CMK (cell line): ENCODE measurements at regions not wholly inside any gene's neighbourhood (a gene's known extent, or its start where the extent isn't known, plus 50 kb on each side); places are given as distances from the start of the nearest gene placed in this dataset.

ENCODE experiments used
- DNase-seq: peaks from one replicate; pipeline ENCODE4 v3.0.0-alpha.2; 2010; ENCODE audit warnings: low read depth

DNA sequence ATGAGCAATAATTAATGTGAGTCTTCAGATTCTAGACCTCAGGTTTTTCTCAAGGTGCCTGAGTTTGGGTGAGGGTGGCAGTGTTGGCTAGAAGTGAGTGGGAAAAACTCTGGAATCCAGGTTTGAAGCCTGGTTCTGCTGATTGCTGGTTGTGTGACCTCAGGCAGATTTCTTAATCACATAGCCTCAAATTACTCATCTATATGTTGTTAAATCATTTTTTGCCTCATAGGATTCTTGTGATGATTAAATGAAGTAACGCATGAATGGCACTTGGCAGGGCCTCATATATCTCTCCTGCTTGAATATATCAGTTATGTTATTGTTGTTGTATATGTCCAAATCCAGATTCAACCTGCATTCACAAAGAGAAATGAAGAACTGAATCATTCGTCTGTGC is 60.5 kb downstream of the NR2F2 start:
- DNase-seq = no peak

DNA sequence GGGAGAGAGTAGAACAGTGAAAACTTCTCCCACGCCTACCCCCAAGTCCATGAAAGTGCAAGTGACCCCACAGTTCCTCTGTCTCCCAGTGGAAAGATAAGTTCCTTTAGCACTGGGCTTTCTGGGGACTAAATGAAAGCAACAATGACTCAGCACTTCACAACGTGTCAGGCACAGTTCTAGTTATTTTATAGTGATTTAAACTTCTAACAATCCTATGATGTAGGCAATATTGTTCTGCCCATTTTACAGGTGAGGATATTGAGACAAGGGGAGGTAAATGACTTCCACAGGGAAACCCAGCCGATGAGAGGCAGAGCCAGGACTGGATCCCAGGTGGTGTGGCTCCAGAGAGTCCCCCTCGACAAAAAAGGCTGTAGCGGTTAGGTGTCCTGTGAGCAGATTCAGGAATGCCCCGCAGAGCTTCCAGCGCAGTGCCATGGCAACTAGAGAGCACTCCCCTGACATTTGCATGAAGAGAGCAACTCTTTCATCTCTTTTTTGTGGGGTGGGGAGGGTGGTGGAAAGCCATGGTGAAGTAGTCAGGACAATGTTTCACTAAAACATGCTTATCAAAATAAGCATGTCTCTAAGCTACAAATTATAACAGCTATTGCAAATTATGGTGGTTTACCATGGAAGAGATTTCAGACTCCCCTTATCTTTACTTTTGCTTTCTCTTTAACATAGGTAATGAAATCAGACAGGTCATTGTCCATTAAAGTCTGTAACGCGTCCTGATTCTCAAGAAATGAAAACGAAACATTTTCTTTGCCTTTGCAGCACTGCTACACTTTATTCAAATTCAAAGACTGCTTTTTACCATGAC is 62.1 kb downstream of the NR2F2 start:
- no peak for DNase-seq

- no peak for DNase-seq
These were observed 62.7 kb downstream of the NR2F2 start for GRCh38 chr15:96393209-96393513.

GRCh38 chr15:96395687-96396086 is 65.2 kb downstream of the NR2F2 start:
- no peak for DNase-seq

DNA sequence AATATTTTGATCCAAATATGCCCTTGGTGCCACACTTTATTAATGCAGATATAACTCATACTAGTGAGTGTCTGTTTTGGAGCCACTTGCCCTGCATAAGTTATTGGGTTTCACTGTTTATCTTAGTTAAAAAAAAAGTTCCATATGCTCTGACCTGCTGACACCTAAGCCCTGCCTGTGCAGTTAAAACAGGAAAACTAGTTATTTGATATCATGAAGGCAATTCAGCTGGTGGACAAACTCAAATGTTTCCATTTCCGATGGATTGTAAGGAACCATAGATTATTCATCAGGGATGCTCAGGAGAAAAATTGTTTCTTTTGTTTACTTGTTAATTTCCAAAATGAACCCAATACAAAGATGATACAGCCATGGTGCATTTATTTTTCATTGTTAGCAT is 68.3 kb downstream of the NR2F2 start:
- no peak for DNase-seq

- DNase-seq = no peak
These were observed 71.9 kb downstream of the NR2F2 start for GRCh38 chr15:96402403-96402802.

GRCh38 chr15:96403071-96403470 is 72.6 kb downstream of the NR2F2 start:
- no peak for DNase-seq

GRCh38 chr15:96403932-96404331 is 73.4 kb downstream of the NR2F2 start:
- no peak for DNase-seq

GRCh38 chr15:96404560-96404959 is 74.1 kb downstream of the NR2F2 start:
- no peak for DNase-seq

DNA sequence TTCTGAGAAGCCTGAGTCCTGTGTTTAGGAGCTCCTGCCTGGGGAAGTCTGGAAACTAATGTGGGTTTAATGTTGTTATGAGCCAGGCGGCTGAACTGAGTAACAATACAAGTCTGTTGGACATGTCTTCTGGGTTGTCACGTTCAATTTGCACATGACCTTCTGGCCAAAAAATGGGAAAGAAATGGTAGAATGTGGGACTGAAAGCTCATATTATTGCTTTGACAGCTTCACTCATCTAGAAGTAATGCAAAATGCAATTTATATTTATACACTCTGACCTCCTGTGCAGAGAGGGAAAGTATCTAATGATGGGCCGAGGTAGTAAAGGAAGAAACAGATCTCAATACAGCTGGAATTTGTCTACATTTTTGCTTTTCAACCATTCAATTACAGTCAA is 75.8 kb downstream of the NR2F2 start:
- no peak for DNase-seq

DNA sequence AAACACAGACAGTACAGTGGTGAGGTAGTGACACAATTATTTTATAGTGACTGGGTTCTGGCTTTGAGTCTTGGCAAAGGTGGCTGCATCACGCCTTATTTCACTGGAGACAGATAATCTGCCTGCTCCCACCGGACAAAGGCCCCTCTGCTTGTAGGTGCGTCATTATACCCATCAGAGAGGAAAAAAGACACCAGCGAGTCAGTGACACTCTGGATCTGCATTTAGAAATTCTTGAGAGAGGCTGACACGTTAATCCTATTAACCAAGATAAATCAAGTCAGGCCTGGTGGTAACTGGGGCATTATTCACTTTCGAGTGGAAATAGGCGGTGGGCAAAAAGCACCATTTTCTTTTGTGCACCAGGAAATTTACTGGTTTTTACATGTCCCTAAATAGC is 76.2 kb downstream of the NR2F2 start:
- DNase-seq = no peak

- DNase-seq = no peak
These were observed 77.0 kb downstream of the NR2F2 start for GRCh38 chr15:96407482-96407881.

DNA sequence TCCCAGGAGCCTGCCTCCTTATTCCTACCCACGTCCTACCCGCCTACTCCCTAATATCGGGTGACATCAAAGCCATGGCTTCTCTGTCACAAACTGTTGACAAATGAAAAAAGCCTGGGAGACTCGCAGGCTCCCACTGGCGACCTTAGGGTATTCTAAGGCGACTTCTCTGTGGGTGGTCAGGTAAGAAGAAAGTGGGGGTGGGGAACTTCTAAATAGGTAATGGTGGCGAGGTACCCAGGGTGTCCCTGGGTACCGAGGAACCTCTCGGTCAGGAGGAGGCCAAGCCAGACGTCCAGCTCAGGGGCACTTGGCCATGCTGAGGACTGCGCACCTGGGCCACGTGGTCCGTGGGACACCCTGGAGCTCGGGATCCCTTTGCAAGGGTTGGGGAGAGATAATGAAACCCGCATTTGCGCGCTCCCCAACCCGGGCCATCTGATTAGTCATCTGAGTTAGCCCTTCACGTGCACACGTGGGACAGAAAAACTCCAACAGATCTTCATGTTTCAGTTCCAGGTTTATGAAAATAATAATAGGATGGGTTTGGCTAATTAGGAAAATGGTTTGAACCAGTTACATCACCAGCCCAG is 78.2 kb downstream of the NR2F2 start:
- DNase-seq = no peak

DNA sequence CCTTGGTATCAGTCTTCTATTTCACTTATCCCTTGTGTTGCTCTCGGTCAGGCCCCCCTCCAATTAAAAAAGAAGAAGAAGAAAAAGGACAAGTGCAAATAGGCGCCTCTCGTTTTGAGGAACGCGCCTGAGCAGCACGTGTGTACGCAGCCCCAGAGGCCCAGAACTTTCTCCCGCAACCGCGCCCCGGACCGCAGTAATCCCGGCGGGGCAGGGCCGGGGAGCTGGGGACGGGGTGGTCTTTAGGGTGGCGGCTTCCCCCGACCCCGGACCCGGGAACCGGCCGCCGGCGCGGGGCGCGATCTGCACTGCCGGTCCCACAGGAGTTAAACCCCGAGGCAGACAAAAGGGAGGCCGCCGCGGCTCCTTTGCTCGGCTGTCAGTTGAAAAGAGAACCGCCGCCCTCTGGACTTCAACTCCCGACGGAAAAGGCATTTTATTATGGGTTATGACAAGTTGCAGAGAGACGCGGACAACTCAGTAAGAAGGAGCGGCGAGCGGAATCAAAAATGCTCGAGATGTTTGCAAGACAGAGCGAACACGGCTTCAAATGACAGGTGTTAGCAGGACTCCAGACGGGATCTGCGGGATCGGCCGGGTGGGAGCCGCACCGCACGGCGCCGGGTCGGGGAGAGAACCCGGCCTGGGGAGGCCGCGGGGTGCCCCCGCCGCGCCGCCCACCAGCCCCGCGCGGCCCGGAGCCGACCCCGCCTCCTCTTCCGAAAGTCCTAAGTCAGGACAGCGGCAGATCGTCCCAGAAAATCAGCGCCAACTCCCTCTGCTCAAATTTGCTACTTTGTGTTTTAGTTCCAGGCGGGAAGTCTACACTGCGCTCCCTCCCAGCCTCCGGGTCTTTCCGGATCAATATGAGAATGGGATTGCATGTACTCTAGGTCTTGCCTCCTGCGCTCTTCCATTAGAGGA is 79.0 kb downstream of the NR2F2 start:
- no peak for DNase-seq

DNA sequence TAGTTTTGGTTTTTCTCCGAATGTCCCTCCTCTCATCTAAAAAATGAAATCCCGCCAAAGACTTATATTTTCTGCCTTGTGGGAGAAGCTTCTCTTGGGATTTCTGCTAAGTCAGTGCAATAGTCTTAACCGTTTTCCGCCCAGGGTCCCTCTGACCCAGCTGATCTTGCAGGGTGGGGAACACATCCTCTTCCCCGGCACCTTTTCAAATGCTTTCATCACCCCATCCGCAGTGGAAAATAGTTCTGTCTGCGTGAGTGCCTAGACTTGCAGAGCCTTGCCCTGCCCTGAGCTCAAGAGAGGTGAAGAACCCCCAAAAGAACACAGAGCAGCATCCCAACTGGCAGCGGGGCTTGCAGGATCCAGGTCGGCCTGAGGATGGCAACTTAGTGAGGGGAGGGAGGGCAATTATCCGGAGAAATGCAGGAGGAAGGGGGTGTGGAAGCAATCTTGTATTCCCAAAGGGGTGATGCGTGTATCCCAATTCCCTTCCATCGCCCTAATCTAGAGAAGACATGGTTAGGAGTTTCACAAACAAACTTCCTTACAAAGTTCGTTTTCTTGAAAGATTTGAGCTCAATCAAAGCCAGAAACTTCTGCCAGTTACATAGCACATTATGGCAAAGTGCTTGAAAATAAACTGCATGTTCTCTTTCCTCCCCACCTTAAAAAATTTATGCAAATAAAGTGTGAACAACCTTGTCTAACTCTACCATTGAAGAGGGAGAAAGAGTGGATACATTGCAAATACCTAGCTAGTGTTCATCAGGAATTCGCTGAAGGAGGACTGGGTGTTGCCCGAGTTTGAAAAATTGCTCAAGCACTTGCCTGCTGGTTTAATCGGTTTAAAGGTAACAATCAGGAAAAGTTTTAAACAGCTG is 79.9 kb downstream of the NR2F2 start:
- DNase-seq = no peak

DNA sequence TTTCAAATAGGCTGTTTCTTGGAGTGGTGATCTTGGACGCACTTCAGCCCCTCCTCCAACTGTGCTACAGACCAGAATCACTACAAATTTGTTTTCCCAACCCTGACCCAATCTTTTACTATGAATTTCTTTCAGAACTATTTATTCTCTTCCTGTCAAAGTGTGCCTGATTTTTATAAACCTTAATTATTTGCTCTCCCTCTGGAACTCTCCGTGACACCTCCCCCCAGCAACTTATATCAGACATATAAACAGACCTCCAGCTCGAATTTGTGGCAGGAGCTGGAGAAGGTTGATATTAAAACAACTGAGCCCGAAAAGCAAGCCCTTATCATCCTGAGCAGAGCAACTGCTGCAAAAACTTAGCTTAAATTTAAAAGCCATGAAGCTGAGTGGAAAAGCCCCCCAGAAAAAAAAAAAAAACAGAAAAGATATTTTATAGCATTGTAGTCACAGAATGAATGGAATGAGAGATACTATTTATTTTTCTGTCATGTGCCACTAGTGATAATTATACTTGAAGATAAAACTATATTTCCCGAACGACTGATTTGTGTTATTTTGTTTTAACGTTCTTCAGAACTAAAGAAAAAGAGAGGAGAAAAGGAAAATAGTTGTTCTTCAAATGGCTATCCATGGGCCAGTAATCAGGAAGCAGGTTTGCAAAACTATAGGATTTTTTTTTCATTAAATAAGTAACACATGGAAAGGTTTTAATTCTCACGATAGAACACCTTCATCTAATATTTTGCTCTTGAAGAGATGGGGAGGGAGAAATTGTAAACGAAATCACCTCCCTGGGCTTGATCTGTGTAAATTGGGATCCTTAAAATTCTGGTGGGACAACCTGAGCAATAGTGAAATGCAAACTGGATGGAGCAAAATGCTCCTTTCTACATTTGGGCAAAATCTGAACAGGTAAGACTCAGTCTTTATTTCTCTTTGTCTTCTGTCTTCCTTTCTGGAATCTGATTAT is 80.8 kb downstream of the NR2F2 start:
- DNase-seq = no peak

- no peak for DNase-seq
These were observed 81.8 kb downstream of the NR2F2 start for GRCh38 chr15:96412045-96412905.

DNA sequence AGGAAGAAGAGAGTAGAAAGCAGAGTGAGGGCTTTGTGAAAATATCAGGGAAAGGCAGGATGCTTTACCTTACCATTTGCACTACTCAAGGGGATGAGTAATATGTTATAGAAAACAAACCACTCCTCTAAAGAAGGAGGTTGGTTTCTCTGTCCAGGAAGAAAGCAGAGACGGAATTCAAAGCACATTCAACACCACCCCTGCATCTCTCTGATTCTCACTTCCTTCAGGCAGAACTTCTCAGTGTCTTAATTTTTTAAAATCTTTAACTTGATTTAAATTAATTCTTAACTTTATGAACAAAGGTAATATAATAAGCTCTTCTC is 82.4 kb downstream of the NR2F2 start:
- no peak for DNase-seq

DNA sequence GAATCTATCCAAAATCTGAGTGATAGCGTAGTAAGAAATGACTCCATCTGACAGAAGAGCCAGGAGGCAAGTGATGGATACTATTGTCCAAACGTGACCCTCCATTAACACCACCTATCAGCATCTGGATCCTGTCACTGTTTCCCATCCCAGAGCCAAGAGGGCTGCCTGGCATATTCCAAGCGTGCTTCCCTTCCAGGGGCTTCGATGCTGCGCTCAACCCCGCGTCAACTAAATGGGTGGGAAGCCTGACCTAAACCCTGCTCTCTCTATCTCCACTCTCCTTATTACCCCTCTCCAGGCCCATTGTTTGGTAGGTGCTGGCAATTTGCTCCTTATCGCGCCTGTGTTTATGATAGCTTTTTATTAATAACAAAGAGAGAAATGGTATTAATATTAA is 83.2 kb downstream of the NR2F2 start:
- no peak for DNase-seq

GRCh38 chr15:96414875-96415274 is 84.4 kb downstream of the NR2F2 start:
- no peak for DNase-seq
